Stomach (tissue), 4 donors: ENCODE measurements at regions not wholly inside any gene's neighbourhood (a gene's known extent, or its start where the extent isn't known, plus 50 kb on each side); places are given as distances from the start of the nearest gene placed in this dataset.

ENCODE experiments used
- CTCF ChIP-seq, 7 experiments: fragments of 450-650 bp in 4 of 7; fragments of 200-600 bp in 3 of 7; sonication (generic) in 3 of 7; IDR thresholded peaks; one replicate each; pipeline ENCODE4 v1.5.1; 2016 to 2019; ENCODE audit warnings: antibody characterized with exemption in 7 of 7, control low read depth in 2 of 7, mild to moderate bottlenecking in 1 of 7
- EP300 ChIP-seq: sonication (generic); formaldehyde crosslinking; IDR thresholded peaks from one replicate; pipeline ENCODE4 v1.6.1; 2017; ENCODE audit warnings: antibody characterized with exemption
- POLR2A ChIP-seq, 4 donors: fragments of 450-650 bp; IDR thresholded peaks; one replicate each; pipeline ENCODE4 v1.6.1; 2016; ENCODE audit warnings: antibody characterized with exemption in 4 of 4, control low read depth in 2 of 4, mild to moderate bottlenecking in 1 of 4, moderate library complexity in 1 of 4
- POLR2AphosphoS5 ChIP-seq, 3 donors: sonication (generic); formaldehyde crosslinking; IDR thresholded peaks; one replicate each; pipeline ENCODE4 v1.6.1; 2016; ENCODE audit warnings: antibody characterized with exemption in 3 of 3

- TF ChIP-seq CTCF (IDR thresholded peaks at IDR 0.05) (no peak), POLR2A (IDR thresholded peaks at IDR 0.05) (no peak), POLR2AphosphoS5 (IDR thresholded peaks at IDR 0.05) (no peak), EP300 (no peak)
Observed at GRCh38 chr14:99118046-99118721, 153.8 kb downstream of the BCL11B start.
